ENCODE measurements at regions not wholly inside any gene's neighbourhood (a gene's known extent, or its start where the extent isn't known, plus 50 kb on each side); places are given as distances from the start of the nearest gene placed in this dataset.

GRCh38 chr16:85357924-85358505, 245.7 kb upstream of the CIBAR2 start:
- Histone ChIP-seq H3K4me1 (ENCODE audit: insufficient read depth, low read length) (no peaks in the 10 kb centered on the region), H2BK120ac (ENCODE audit: low read depth, low read length, poor library complexity, severe bottlenecking) (no peak overlapping the region), H3K4ac (ENCODE audit: low read depth, low read length) (no peak overlapping the region), H3T11ph (ENCODE audit: low read length) (no peak overlapping the region), H2BK12ac (ENCODE audit: insufficient read length, low read depth, low read length) (no peak overlapping the region), H3K23ac (ENCODE audit: insufficient read length, low read depth, low read length) (no peak overlapping the region), H3K23me2 (ENCODE audit: insufficient read length, low read depth, low read length, poor library complexity, severe bottlenecking) (no peaks in the 10 kb centered on the region), H4K20me1 (ENCODE audit: control insufficient read depth, insufficient read depth, insufficient read length) (peaks cover 2% of the 10 kb centered on the region), H2BK15ac (ENCODE audit: low read depth, low read length) (no peak overlapping the region), H2BK20ac (ENCODE audit: low read depth, low read length, poor library complexity, severe bottlenecking) (no peak overlapping the region), H3K27me3 (ENCODE audit: insufficient read depth, low read length) (no peaks in the 10 kb centered on the region), H3K4me2 (ENCODE audit: insufficient read depth, insufficient read length, low read length) (no peak overlapping the region), H3K56ac (ENCODE audit: insufficient read length, low read depth, low read length) (no peak overlapping the region), H3K14ac (ENCODE audit: insufficient read depth, low read length) (no peak overlapping the region; the same call in 1 of the 2 replicates), H4K5ac (ENCODE audit: insufficient read length, low read depth, low read length) (no peak overlapping the region), H3K18ac (ENCODE audit: insufficient read length, low read depth, low read length) (no peak overlapping the region), H2AK5ac (ENCODE audit: insufficient read length, low read length) (no peak overlapping the region), H2AFZ (ENCODE audit: low read length) (no peak overlapping the region), H3K27ac (ENCODE audit: insufficient read length, low read depth, low read length) (no peak overlapping the region), H4K8ac (replicated peaks; ENCODE audit: insufficient read length, low read depth, low read length) (no peak overlapping the region), H3K79me2 (ENCODE audit: insufficient read depth, low read length) (no peaks in the 10 kb centered on the region), H3K9ac (ENCODE audit: extremely low read depth, insufficient read length, low read length) (no peak overlapping the region), H4K91ac (ENCODE audit: insufficient read length, low read depth, low read length) (no peak overlapping the region), H2BK5ac (ENCODE audit: insufficient read length, low read length) (no peak overlapping the region), H3K9me3 (ENCODE audit: control insufficient read depth, low read depth, low read length) (no peaks in the 10 kb centered on the region), H3K79me1 (ENCODE audit: insufficient read depth, low read depth, low read length, poor library complexity, severe bottlenecking) (no peaks in the 10 kb centered on the region)
- Mint-ChIP-seq H3K27me3 (ENCODE audit: low read depth) (peaks cover 10% of the 10 kb centered on the region), H3K4me1 (peaks cover 5 to 18% of the 10 kb centered on the region in 2 experiments), H3K4me3 (no peak overlapping the region), H3K36me3 (ENCODE audit: insufficient read depth in 1 of 3, low read depth in 3 of 3) (peaks cover 2 to 12% (median 7%) of the 10 kb centered on the region in 3 experiments; a peak in 6 of 7 replicates), H3K27ac (no peak overlapping the region), H3K9me3 (peaks cover 8 to 12% of the 10 kb centered on the region in 2 experiments)
- no peak for DNase-seq
- TF ChIP-seq CTCF (conservative IDR thresholded peaks at IDR 0.05) = no peak
- WGBS (ENCODE audit: extremely low coverage, insufficient read length, low lambda C conversion rate) = no CpG with 5 or more reads among the region's 17 CpGs

All from H9 (cell line).